Keratinocyte (primary cell): ENCODE measurements at regions not wholly inside any gene's neighbourhood (a gene's known extent, or its start where the extent isn't known, plus 50 kb on each side); places are given as distances from the start of the nearest gene placed in this dataset.

ENCODE experiments used
- DNase-seq: peaks from one replicate; pipeline ENCODE4 v3.0.0-alpha.2; 2011; ENCODE audit warnings: low read depth, missing footprints, low spot score
- FAIRE-seq: peaks from 2 replicates; lab custom pipeline; 2011; peaks lifted over from hg19 to GRCh38; lab: Jason Lieb, UNC
- H2AFZ ChIP-seq: 2 replicates; pipeline ENCODE4 v1.6.0; 2012; ENCODE audit warnings: low read length, control low read depth, inconsistent platforms; ENCODE audit not compliant: control insufficient read depth
- H3K27ac ChIP-seq: 2 replicates; pipeline ENCODE4 v1.5.1; 2011; ENCODE audit warnings: low read length; ENCODE audit not compliant: control insufficient read depth, insufficient read depth
- H3K27me3 ChIP-seq: 3 replicates; pipeline ENCODE4 v1.6.0; 2011; ENCODE audit warnings: low read length; ENCODE audit not compliant: control insufficient read depth, insufficient read depth; ENCODE audit errors: extremely low read depth
- H3K36me3 ChIP-seq, 2 experiments: 2 replicates in 1 of 2; 3 replicates in 1 of 2; pipeline ENCODE4 v1.5.1; 2011; ENCODE audit warnings: low read length in 2 of 2, mild to moderate bottlenecking in 1 of 2; ENCODE audit not compliant: control insufficient read depth in 2 of 2, insufficient read depth in 2 of 2; ENCODE audit errors: extremely low read depth in 1 of 2
- H3K4me1 ChIP-seq: 3 replicates; pipeline ENCODE4 v1.5.1; 2011; ENCODE audit warnings: low read length; ENCODE audit not compliant: control insufficient read depth, insufficient read depth; ENCODE audit errors: extremely low read depth
- H3K4me2 ChIP-seq: 3 replicates; pipeline ENCODE4 v1.6.0; 2011; ENCODE audit warnings: low read depth, low read length; ENCODE audit not compliant: control insufficient read depth, insufficient read depth; ENCODE audit errors: extremely low read depth
- H3K4me3 ChIP-seq, 3 experiments: fragments of 200-600 bp in 1 of 3; sonication (generic) in 1 of 3; 2 replicates in 2 of 3; 3 replicates in 1 of 3; pipeline ENCODE4 v1.5.1; 2011 to 2016; ENCODE audit warnings: low read length in 3 of 3, mild to moderate bottlenecking in 3 of 3, control low read depth in 2 of 3, inconsistent platforms in 1 of 3, low read depth in 1 of 3, mixed read lengths in 1 of 3, mixed run types in 1 of 3, moderate library complexity in 1 of 3; ENCODE audit not compliant: control insufficient read depth in 2 of 3, insufficient read depth in 2 of 3; ENCODE audit errors: extremely low read depth in 1 of 3
- H3K79me2 ChIP-seq: 2 replicates; pipeline ENCODE4 v1.6.0; 2012; ENCODE audit warnings: low read length; ENCODE audit not compliant: control insufficient read depth, insufficient read depth
- H3K9ac ChIP-seq: 3 replicates; pipeline ENCODE4 v1.6.0; 2011; ENCODE audit warnings: low read length; ENCODE audit not compliant: control insufficient read depth, insufficient read depth; ENCODE audit errors: extremely low read depth
- H3K9me1 ChIP-seq: 3 replicates; pipeline ENCODE4 v1.6.0; 2011; ENCODE audit warnings: low read length; ENCODE audit not compliant: control insufficient read depth, insufficient read depth; ENCODE audit errors: extremely low read depth
- H3K9me3 ChIP-seq: 2 replicates; pipeline ENCODE4 v1.5.1; 2012; ENCODE audit warnings: low read depth, low read length; ENCODE audit not compliant: control insufficient read depth
- H4K20me1 ChIP-seq: 3 replicates; pipeline ENCODE4 v1.6.0; 2011; ENCODE audit warnings: low read length; ENCODE audit not compliant: control insufficient read depth, insufficient read depth; ENCODE audit errors: extremely low read depth
- EZH2 ChIP-seq: IDR thresholded peaks from one replicate; pipeline ENCODE4 v1.6.1; 2012; ENCODE audit warnings: inconsistent platforms, mild to moderate bottlenecking, low read length, moderate library complexity
- dilution Hi-C: fragments of 300-500 bp; cut with MboI; formaldehyde crosslinking; loops from one replicate; pipeline ENCODE4 v1.7.0; 2020; ENCODE audit warnings: low sequenced_read_pairs; ENCODE audit not compliant: extremely low pct_ligation_motif_present
- TF ChIP-seq, protein P1 (sequence below), 3 experiments: IDR thresholded peaks in 1 of 3; conservative IDR thresholded peaks in 1 of 3; optimal IDR thresholded peaks in 1 of 3; 2 replicates in 2 of 3; 3 replicates in 1 of 3; pipeline versions ENCODE3 to v1.5.1; 2011; ENCODE audit warnings: low read length in 3 of 3, mild to moderate bottlenecking in 3 of 3, moderate library complexity in 2 of 3, control low read depth in 1 of 3, inconsistent platforms in 1 of 3; ENCODE audit not compliant: insufficient read depth in 2 of 3; ENCODE audit errors: extremely low read depth in 1 of 3

GRCh38 chr5:28415791-28416443 lies 1377.5 kb upstream of the CDH9 start:
- Histone ChIP-seq H3K9me1 (no peaks in the 10 kb centered on the region), H3K9me3 (no peaks in the 10 kb centered on the region), H3K27ac (no peak overlapping the region), H3K79me2 (no peaks in the 10 kb centered on the region), H3K9ac (no peak overlapping the region), H3K4me3 (no peak overlapping the region), H3K36me3 (no peaks in the 10 kb centered on the region), H4K20me1 (no peaks in the 10 kb centered on the region), H3K4me1 (no peaks in the 10 kb centered on the region), H3K4me2 (no peak overlapping the region), H2AFZ (no peak overlapping the region), H3K27me3 (no peaks in the 10 kb centered on the region)
- dilution Hi-C loops = no loop called here
- DNase-seq = no peak
- FAIRE-seq = no peak
- TF ChIP-seq EZH2 = no peak
- TF ChIP-seq, protein P1, sequence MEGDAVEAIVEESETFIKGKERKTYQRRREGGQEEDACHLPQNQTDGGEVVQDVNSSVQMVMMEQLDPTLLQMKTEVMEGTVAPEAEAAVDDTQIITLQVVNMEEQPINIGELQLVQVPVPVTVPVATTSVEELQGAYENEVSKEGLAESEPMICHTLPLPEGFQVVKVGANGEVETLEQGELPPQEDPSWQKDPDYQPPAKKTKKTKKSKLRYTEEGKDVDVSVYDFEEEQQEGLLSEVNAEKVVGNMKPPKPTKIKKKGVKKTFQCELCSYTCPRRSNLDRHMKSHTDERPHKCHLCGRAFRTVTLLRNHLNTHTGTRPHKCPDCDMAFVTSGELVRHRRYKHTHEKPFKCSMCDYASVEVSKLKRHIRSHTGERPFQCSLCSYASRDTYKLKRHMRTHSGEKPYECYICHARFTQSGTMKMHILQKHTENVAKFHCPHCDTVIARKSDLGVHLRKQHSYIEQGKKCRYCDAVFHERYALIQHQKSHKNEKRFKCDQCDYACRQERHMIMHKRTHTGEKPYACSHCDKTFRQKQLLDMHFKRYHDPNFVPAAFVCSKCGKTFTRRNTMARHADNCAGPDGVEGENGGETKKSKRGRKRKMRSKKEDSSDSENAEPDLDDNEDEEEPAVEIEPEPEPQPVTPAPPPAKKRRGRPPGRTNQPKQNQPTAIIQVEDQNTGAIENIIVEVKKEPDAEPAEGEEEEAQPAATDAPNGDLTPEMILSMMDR (optimal IDR thresholded peaks at IDR 0.05 in 1 of 3, IDR thresholded peaks at IDR 0.05 in 1 of 3, conservative IDR thresholded peaks at IDR 0.05 in 1 of 3; ENCODE audit: extremely low read depth in 1 of 3, insufficient read depth in 2 of 3, low read length in 3 of 3) = no peak

DNA sequence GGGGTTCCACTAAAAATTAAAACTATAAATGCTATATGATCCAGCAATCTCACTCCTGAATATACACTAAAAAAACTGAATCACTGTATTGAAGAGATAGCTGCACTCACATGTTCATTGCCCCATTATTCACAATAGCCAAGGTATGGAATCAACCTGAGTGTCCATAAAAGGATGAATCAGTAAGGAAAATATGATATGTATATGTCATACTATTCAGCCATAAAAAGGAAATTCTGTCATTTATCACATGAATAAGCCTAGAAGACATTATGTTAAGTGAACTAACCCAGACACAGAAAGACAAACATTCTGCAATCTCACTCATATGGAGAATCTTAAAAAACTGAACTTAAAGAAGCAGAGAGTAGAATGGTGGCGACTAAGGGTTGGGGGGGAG lies 1376.2 kb upstream of the CDH9 start:
- Histone ChIP-seq H3K4me1 (no peaks in the 10 kb centered on the region), H3K79me2 (no peaks in the 10 kb centered on the region), H3K9me3 (no peaks in the 10 kb centered on the region), H3K4me2 (no peak overlapping the region), H3K9ac (no peak overlapping the region), H3K27ac (no peak overlapping the region), H3K36me3 (no peaks in the 10 kb centered on the region), H4K20me1 (no peaks in the 10 kb centered on the region), H2AFZ (no peak overlapping the region), H3K9me1 (no peaks in the 10 kb centered on the region), H3K4me3 (no peak overlapping the region), H3K27me3 (no peaks in the 10 kb centered on the region)
- FAIRE-seq (no peak), DNase-seq (no peak)
- no peak for TF ChIP-seq EZH2
- TF ChIP-seq, protein P1 (optimal IDR thresholded peaks at IDR 0.05 in 1 of 3, IDR thresholded peaks at IDR 0.05 in 1 of 3, conservative IDR thresholded peaks at IDR 0.05 in 1 of 3; ENCODE audit: extremely low read depth in 1 of 3, insufficient read depth in 2 of 3, low read length in 3 of 3) = no peak
- dilution Hi-C loops = no loop called here
